NCI-H2227 treated with DMSO at 0.1 percent for 48 hours (cell line): ENCODE measurements at regions not wholly inside any gene's neighbourhood (a gene's known extent, or its start where the extent isn't known, plus 50 kb on each side); places are given as distances from the start of the nearest gene placed in this dataset.

Source experiments
- DNase-seq: peaks from one replicate; lab custom pipeline; 2025; lab: John Stamatoyannopoulos, UW

- DNase-seq: no peak
Observed at GRCh38 chr2:76455910-76456309, 745.2 kb upstream of the GCFC2 start.

- no peak for DNase-seq
Observed at GRCh38 chr2:76450024-76450475, 739.3 kb upstream of the GCFC2 start.

DNA sequence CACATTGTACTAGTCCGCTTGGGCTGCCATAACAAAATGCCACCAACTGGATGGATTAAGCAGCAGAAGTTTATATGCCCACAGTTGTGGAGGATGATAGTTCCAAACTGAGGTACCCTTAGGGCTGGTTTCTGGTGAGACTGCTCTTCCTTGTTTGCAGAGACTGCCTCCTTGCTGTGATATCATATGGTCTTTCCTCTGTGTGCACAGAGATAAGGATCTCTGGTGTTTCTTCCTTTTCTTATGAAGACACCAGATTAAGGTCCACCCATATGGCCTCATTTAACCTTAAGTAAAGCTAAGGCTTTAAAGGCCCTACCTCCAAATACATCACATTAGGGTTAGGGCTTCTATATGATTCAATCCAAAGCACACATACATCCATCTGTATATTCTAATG lies 738.2 kb upstream of the GCFC2 start:
- no peak for DNase-seq

GRCh38 chr2:76447294-76447693 lies 736.6 kb upstream of the GCFC2 start:
- no peak for DNase-seq

- no peak for DNase-seq
Observed at GRCh38 chr2:76446872-76447271, 736.2 kb upstream of the GCFC2 start.

DNA sequence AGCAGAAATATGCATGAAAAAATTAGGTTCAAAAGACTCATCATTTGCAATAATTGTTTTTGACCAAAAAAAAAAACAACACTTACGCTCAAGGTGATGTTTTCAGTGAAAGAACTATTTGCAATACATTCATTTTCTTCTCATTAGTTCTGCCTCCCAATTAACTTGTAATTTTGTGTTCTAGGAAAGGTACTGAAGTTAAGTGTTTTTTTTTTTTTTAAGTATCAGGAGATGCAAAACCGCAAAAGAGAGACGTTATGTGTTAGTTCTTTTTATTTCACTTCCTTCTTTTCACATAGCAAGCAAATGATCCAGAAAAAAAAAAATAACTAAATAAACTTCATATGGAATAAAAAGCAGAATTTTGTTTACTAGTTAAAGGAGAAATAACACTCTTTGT lies 735.2 kb upstream of the GCFC2 start:
- no peak for DNase-seq

DNA sequence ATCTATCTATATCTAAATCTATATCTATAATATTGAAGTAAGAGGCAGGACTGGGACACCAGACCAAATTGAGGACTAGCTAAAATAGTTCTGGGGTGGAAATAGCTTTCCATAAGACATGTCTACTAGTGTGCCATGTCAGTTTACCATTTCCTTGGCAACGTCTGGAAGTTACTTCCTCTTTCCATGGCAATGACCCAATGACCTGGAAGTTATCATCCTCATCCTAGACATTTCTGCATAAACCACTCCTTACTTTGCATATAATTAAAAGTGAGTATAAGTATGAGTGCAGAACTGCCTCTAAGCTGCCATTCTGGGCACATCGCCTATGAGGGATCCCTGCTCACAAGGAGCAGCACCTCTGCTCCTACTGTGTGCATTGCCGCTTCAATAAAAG lies 734.0 kb upstream of the GCFC2 start:
- no peak for DNase-seq

DNA sequence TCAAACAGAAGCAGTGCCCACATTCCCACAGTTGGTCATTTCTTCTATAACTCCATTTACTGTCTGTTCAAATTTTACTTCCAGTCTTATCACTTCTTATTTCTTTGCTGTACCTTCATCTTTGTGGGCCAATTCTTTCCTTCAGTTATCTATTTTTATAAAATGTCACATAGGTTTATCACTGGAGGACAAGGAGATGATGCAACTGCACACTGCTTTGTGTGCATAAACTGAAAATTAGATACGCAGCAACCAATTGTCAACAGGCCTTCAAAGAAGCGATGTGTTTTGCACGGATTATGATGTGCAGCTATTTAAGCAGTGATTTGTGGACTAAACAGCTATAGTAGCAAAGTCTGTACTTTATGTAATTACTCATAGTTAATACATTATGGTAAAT lies 726.8 kb upstream of the GCFC2 start:
- no peak for DNase-seq

- no peak for DNase-seq
Observed at GRCh38 chr2:76429374-76429773, 718.7 kb upstream of the GCFC2 start.

DNA sequence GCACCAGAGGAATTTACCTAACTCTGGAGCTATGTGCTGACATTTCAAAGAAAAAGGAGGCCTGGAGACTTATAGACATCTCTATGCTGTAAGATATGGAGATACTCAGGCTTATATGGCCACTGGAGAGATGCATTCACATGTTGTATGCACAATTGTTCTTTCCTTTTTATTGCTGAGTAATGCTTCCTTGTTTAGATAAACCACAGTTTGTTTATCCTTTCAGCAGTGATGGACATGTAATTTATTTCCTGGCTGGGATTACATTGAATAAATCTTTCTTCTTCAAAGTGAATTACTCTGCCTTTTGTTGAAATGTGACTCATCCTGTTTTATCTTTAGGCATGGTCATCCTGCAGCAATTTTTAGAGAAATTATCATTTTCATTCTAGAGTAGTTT lies 716.7 kb upstream of the GCFC2 start:
- no peak for DNase-seq

- no peak for DNase-seq
Observed at GRCh38 chr2:76415821-76416220, 705.1 kb upstream of the GCFC2 start.

GRCh38 chr2:76413436-76413835 lies 702.7 kb upstream of the GCFC2 start:
- DNase-seq: no peak

- no peak for DNase-seq
Observed at GRCh38 chr2:76406134-76406855, 695.6 kb upstream of the GCFC2 start.

DNA sequence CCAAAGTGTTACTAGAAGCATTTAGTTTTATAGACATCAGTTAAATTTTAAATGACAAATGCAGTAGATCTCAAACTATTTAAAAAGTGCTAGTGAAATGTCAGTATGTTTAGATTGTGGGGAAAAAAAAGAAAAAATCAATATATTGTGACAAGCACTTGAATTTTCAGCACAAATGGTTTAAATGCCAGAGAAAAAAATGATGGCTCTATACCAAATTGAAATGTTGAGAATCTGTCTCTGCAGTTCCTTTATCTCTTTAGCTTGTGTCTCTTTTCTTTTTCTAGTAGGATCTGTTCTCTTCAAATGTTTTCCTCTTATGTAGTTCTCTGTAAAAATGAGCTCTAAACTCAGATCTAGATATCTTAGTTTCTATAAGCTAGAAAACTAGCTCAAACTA lies 682.6 kb upstream of the GCFC2 start:
- no peak for DNase-seq

DNA sequence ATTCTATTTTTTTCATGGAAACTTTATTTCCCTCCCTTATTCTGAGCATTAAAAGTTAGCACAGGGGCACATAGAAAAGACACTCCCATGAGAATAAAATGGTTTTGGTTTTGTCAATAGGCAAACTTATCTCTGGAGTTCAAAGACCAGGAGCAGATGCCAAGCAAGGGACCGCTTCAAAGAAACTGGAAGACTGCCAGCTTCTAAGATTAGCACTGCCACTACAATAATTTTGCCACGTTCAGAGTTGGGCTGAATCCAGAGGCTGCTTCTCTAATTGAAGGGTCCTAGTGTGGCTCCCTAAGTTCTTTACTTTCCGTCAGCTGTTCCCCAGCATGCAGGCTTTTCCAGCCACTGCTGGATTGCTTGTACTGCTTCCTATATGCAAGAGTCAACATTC lies 681.0 kb upstream of the GCFC2 start:
- peak; percentile 9 for DNase-seq

GRCh38 chr2:76387294-76387693 lies 676.6 kb upstream of the GCFC2 start:
- no peak for DNase-seq

- DNase-seq: peak; percentile 20
Observed at GRCh38 chr2:76385943-76386342, 675.2 kb upstream of the GCFC2 start.

DNA sequence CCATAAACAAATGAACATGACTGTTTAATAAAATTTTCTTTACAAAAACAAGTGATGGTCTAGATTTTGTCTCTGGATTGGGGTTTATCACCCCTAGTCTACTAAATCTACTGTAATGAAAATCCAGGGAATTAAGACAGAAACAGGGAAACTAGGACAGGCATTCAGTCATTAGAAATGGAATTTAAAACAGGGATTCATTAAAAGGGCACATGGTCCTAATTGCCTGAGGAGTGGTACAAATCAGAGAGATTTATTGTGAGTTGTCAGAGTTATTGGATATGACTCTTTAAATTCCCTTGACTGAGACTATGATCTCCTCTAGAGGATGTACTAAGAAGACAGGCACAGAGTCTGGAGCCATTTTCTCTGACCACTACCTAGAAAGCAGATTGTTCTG lies 670.9 kb upstream of the GCFC2 start:
- no peak for DNase-seq

DNA sequence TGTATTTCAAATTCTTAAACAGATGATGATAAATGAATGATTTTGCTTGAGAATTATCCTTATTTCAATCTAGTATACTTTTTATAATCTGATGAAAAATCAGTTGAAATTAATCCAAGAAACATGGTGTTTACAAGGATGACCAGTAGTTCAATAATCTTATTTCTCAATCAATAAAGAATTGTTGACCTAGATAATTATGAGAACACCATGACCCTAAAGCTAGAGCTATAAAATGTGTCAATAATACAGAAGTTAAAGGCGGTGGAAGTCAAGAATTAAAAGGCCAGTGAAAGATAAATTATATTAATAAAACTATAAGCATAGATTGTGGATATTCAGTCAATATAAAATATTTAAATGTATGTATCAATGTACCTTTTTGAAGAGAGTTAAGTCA lies 667.4 kb upstream of the GCFC2 start:
- DNase-seq: no peak

- DNase-seq: no peak
Observed at GRCh38 chr2:76341439-76341838, 630.7 kb upstream of the GCFC2 start.

GRCh38 chr2:76332871-76333270 lies 622.2 kb upstream of the GCFC2 start:
- DNase-seq: no peak

- no peak for DNase-seq
Observed at GRCh38 chr2:76330865-76331264, 620.1 kb upstream of the GCFC2 start.

- DNase-seq: no peak
Observed at GRCh38 chr2:76326636-76327035, 615.9 kb upstream of the GCFC2 start.

DNA sequence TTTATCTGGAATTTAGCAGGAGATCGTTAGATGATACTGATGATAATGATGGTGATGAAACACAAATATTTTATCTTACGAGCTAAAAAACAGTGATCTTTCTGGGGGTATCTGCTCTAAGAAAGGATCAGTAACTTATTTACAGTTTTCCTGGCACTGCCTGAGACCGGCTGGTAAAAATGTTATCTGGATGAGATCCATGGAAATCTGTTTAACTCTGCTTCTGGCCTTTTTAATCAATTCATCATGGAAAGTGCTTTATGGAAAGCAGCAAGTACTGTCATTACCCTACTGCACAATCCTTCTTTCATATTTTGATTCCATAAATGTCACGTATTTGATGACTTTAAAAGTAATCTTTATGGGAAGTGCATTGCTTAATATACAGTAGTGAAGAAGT lies 612.7 kb upstream of the GCFC2 start:
- no peak for DNase-seq
